Putamen (tissue), 1 donor: ENCODE measurements at regions not wholly inside any gene's neighbourhood (a gene's known extent, or its start where the extent isn't known, plus 50 kb on each side); places are given as distances from the start of the nearest gene placed in this dataset.

Source experiments
- DNase-seq: peaks from one replicate; pipeline ENCODE4 v3.0.0-alpha.2; 2016; ENCODE audit warnings: low spot score

DNA sequence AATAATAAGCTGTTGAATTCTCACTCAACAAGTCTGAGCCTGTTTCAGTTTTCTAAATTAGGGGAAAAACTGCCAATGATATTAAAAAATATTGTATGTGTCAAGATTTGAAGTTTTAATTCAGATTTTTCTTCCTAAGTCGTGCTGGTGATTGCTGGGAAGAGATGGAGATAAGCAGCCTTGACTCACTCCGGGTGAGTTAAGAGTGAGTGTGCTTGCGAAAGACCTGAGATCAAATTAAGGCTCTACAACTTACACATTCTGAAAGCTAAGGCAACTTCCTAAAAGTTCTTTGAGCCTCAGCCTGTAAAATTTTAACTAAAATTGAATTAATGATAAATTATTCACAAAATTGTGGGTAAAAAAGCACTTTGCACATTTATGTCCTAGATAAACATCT lies 1441.2 kb downstream of the PCDH7 start:
- DNase-seq, result no peak

DNA sequence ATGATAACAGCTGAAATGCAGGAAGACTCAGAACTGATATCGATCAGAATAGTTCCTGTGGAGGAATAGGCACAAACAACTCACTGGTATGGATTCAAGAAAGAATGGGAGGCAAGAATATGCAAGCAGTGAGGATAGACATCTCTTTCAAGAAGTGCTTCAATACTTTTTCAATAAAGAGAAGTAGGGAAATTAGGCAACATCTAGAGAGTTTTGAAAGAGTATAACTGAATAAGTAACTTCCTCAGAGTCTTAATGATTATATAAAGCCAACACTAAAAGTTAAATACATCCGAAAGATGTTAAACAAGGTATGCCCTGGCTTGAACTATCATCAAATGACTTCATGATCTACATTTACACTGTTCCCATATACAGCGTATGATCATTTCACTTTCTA lies 1443.0 kb downstream of the PCDH7 start:
- DNase-seq, result no peak

DNA sequence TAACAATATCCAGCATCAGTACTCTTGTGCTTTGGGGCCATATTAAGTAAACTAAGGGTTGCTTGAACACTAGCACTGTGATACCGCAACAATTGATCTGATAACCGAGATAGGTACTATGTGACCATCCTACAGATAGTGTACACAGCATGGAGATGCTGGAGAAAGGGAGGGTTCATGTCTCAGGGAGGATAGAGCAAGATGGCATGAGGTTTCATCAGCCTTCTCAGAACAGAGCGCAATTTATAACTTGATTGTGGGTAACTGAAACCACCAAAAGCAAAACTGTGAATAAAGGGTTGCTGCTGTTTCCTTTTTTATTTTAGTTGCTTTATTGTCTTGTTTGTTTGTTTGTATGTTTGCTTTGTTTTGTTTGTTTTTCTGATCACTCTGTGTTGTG lies 1449.7 kb downstream of the PCDH7 start:
- DNase-seq, result no peak

DNA sequence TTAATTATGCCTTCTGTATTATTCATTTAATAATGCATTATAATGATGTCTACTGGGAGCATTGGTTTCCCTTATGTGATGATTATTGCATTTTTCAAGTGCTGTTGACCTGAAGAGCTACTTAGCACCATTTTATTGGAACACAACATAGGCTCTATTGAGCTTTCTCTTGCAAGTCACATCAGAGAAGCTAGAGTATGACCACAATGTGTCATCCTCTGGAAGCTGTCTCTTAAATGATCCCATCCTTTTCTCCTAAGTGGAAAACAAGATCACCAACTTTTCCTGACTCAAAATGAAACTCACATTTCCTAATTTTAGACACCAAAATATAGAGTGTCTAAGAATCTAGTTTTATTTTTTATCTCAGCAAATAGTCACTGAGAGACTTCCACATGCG lies 1451.9 kb downstream of the PCDH7 start:
- DNase-seq, result no peak

DNA sequence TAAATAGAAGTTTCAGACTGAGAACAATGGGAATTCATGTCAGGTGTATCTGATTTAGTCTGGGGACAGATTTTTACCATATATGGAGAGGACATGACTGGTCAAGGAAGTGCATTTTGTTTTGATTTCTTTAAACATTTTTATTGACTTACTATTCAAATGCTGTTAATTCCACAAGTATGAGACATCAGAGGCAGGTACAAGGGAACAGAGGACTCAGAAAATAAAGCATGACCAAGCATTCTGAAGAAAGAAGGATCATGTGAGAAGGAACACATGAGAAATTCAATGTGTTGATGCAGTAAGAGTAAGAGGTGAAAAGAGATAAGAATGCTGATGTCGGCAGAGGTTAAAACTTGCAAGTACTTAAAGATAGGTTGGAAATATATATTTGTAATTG lies 1452.6 kb downstream of the PCDH7 start:
- DNase-seq, result no peak

DNA sequence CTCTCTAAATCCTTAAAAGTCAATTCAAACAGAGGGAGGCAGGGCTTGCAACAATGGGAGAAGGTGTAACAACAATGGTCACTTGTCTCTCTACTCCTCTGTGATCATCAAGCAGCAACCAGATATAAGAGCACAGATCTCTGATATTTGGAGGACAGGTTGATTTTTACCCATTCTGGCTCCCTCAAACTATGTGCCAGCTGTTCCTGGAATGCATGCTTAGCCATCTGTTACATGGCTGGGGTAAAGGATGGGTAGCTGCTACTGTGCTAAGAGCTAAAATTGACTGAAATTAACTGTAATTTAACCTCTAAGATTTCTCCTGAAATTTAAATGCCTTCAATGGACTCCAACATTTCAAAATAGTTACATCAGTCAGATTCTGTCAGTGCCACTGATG lies 1459.9 kb downstream of the PCDH7 start:
- DNase-seq, result no peak

DNA sequence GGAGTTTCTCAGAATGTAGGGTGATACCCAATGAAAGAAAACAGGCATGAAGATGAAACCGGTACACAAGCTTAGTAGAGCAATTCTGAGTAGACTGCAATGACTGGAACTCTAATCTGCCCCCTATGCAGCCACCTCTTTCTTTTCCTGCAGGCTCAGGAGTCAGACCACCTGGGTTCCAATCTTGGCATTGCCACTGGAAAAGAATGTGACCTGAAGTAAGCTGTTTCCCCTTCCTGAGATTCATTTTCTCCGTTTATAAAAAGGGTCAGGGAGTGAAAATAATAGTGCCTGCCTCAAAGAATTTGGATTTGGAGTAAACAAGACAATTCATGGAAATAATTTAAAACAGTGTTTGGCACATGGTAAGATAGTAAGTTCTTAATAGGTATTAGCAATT lies 1464.0 kb downstream of the PCDH7 start:
- DNase-seq, result no peak

DNA sequence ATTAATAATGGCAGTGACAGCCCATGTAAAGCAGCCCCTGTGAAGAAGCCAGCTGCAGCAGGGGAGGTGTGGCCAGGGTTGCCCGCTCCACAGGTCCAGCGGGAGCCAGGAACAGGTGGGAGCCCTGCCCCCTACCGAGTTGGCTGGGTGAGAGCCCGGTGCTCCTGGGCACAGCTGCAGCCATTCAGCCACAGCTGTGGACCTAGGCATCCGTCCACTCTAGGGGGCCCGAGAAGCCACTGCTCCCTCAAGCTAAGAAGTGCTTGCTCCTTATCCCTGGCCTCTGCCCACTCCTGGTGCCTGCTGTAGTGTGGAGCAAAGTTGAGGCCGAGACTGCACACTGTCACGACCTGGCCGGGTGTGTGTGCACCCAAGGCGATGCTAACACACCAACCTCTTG lies 1469.0 kb downstream of the PCDH7 start:
- DNase-seq, result no peak

DNA sequence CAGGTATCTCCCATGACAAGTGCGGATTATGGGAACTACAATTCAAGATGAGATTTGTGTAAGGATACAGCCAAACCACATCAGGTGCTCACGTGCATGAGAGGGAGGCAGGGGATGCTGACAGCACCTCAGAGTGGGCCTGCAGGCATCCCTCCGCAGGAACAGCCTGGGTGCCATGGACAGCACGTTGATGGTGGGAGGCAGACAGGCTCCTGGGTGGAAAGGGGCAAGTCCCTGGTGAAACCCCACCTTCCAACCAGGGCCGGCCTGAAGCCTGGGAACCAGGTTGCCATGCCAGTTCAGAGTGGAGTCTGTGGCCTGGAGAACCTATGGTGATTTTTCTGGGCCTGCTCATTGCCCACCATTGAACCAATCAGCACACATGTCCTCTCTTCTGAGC lies 1469.6 kb downstream of the PCDH7 start:
- no peak for DNase-seq

DNA sequence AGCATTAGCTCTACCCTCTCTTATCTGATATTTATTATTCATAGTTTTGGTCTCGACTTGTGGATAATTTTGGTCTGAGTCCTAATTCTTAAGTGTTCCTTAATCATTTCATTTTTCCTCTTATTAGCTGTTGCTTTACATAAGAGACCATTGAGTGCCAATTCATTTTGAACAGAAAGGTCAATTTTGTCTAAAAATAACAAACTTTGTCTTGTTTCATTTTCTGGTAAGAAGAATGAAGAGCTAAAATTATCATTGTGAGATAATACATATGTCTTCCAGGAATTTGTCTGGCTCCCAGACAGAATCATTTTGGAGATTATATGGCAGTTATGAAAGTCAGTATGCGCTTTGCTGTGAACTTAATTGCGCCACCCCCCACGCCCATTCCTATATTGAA lies 1471.8 kb downstream of the PCDH7 start:
- DNase-seq, result no peak

DNA sequence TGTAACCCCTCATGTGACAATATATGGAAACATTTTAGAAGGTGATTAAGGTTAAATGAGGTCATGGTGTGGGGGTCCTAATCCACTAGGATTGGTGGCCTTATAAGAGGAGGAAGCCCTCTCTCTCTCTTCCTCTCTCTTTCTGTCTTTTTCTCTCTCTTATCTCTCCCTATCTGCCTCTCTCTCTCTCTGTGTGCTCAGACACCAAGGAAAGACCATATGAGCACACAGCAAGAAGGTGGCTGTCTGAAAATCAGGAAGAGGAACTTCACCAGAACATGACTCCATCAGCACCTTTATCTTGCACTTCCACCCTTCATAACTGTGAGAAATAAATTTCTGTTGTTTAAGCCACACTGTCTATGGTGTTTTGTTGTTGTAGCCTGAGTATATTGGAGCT lies 1472.2 kb downstream of the PCDH7 start:
- DNase-seq, result no peak

DNA sequence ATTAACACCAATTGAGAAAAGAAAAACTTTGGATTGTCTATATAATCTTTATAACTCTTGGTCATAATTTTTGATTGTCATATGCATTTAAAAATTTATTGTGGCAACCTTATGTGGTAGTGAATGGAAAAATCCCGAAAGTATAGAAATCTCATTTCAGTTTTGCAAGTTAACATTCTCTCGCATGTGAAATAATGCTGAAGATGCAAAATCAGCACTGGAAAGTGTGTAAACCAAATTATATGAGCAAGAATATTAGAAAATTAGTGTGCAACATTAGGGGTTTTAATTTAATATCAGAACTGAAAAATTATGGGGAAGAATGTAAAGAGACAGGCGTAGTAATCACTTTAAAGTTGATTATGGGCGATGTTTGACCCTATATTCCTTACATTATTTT lies 1472.8 kb downstream of the PCDH7 start:
- no peak for DNase-seq

DNA sequence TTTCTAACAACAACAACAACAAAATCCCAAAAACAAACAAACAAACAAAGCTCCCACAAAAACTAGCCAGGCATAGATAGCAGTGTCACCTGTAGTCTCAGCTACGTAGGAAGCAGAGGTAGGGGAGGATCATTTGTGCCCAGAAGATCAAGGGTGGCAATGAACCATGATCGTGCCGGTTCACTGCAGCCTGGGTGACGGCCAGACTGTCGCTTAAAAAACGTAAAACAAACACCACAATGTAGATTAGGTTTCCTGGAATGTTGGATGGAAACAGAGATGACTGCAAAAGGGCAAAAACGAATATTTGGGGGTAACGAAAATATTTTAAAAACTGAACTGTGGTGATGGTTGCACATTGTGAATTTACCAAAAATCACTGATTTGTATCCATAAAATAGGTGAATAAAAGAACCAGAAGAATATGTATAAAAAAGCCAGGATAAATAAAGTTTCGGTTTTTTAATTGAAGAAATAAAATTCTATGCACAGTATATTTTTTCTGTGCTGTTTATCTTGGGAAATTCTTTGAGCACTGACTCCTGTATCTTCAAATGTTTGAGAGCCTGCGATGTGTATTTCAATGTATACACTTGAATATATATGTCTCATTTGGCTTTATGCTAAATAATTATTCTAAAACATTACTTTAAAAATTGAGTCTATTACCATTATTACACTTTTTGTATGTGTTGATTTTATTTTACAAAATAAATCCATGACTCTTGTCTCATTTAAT lies 1477.0 kb downstream of the PCDH7 start:
- DNase-seq, result no peak

DNA sequence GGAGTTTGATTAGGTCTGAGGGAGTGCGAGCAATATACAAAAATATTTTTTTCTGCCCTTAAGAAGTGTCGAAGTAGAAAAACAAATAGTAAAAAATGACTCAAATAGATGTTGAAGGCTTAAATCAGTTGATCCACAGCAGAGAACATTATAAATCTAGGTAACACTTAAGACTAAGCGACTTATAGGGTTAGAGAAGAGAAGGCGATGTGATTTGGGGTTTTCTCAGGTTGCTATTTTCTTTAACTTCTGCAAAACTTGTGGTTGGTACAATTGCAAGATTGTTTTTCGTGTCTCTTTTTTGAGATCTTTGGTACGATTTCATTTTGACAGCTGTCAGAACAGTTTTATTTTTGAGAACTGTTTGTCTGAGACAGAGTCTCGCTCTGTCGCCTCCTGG lies 1479.5 kb downstream of the PCDH7 start:
- no peak for DNase-seq

DNA sequence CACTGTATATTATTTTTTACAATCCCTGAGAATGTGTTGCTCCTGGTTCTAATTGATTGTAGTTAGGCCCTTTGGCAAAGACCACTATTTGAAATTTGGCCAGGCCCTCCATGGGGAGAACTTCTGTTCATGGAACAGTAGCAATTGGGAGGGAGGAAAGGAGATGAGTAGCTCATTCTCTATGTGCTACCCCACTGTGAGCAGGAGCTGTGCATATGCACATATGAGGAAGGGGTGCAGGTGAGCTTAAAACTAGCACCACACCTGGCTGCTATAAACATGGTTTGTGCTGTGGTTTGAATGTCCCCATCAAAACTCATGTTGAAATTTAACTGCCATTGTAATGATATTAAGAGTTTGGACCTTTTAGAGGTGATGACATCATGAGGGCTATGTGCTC lies 1483.2 kb downstream of the PCDH7 start:
- DNase-seq, result no peak

DNA sequence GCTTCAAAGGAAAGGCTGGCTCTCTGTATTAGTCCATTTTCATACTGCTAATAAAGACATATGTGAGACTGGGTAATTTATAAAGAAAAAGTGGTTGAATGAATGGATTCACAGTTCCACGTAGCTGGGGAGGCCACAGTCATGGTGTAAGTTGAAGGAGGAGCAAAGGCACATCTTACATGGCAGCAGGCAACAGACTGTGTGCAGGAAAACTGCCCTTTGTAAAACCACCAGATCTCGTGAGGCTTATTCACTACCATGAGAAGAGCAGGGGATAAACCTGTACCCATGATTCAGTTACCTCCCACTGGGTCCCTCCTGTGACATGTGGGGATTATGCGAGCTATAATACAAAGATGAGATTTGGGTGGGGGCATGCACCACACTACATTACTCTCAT lies 1486.6 kb downstream of the PCDH7 start:
- no peak for DNase-seq

DNA sequence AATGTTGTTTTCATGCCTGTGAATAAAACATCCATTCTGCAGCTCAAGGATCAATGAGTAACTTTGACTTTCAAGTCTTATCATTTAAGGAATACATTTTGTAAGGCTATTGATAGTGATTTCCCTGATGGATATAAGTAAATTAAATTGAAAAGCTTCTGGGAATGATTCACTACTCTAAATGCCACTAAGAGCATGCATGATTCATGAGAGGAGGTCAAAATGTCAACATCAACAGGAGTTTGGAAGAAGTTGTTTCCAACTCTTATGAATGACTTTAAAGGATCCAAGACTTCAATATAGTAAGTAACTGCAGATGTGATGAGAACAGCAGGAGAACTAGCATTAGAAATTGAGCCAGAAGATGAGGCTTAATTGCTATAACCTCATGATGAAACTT lies 1487.3 kb downstream of the PCDH7 start:
- DNase-seq, result no peak

DNA sequence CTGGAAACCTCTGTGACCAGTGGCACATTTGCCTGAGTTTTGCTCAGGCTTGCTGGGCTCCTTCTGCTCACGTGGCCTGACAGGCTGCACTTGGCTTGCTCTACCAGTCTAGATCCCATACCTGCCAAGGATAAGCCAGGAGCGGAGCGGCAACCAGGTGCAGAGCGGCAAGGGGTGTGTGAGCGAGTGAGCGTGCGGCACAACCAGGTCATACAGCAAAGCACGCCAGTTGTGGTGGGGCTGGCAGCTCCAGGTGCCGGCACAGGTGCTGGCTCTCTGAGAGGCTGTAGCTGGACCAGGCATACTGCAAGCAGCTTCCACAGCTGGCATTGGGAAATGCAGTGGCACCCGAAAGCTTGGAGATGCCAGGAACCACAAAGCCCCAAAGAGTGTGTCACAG lies 1495.1 kb downstream of the PCDH7 start:
- DNase-seq, result no peak

DNA sequence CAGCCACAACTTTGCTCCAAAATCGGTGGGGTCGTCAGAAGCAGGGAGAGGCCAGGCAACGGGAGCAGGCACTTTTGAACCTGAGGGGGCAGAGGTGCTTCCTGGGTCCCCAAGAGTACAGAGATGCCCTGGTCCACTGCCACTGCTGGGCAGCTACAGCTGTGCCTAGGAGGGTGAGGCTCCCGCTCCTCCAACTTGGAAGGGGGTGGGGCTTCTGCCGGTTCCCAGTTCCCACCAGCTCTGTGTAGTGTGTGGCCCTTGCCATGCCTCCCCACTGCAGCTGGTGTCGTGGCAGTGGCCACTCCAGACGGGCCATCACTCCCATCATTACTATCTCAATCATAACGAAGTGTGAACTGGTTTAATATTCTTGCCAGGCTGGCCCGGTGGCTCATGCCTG lies 1496.3 kb downstream of the PCDH7 start:
- DNase-seq, result no peak

DNA sequence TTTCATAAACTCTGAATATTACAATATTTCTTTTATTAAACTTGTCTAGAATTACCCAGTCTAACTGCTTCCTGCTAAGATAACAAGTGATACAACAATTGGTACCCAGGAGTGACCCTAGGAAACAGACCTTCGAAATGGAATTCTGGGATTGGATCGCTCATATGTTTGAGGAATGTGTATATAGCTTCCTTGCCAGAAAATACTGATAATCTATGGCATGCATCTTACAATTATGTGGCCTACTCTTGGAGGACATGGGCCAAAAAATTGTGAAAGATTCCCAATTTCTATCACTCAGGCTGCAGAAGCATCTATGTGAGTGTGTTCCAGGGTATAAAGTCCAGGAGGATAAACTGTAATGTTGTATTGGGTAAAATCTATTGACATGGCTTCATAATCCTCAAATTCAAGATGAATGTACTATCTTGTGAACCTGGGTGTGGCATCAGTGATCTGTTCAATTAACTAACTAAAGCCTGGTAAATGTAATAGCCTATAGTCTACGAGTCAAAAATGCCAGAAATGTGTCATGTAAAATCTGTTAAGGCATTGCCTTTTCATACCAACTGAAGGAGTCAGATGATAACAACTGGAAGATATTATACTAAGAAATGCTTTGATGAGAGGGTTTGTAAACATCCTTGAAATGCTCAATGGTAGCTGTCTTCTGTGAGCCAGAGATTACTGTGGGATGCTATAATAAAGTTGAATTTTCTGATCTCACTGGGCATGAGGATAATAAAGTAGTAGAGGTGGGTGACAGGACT lies 1499.3 kb downstream of the PCDH7 start:
- no peak for DNase-seq

DNA sequence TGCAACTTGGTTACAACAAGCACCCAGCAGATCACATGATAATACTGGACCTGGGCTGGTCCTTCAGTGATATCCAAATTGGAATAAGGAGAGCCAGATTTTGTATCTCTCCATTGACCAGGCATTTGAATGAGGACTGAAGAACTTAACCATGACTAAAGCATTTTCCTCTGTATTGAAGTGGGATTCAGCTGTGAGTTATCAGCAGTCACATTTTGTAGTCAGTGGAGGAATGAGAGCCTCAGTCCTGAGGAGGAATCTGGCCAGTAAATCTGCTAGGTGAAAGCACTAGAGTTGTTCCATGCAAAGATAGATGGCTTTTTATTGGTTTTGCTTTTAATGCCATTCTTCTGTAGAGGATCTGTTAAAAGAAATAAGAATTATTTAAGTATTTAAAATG lies 1506.0 kb downstream of the PCDH7 start:
- no peak for DNase-seq

DNA sequence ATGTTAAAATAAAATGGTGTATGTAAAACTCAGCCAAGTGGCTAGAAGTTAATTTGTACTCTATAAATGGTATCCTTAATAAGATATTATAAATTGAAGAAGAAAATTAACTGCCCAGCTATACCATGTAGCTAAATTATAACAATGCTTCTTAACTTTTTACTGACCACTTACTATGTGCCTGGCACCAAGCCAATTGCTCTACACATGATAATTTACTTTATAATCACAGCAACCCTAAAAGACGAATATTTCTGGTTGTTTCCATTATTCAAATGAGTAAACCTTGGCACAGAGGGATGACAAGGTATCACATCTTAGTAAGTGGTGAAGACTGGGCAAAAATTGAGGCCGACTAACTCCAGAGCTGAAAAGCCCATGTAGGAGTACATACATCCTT lies 1506.6 kb downstream of the PCDH7 start:
- no peak for DNase-seq

DNA sequence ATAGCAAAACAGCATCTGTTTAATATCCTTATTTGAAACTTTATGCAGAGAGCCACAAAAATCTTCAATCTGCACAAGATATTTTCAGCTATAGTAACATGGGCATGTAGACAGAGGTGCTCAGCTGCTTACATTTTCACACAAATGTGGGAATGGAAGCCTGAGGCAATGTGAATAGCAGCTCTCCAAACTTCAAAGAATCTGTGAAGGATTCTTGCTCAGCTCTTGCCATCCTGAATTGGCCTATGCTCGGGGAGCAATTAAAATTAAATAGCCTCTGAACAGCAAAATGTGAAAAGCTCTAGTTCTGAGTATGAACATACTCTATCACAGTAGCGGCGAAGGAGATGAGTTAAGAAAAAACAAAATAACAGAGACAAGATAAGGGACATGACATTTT lies 1523.8 kb downstream of the PCDH7 start:
- DNase-seq, result no peak

DNA sequence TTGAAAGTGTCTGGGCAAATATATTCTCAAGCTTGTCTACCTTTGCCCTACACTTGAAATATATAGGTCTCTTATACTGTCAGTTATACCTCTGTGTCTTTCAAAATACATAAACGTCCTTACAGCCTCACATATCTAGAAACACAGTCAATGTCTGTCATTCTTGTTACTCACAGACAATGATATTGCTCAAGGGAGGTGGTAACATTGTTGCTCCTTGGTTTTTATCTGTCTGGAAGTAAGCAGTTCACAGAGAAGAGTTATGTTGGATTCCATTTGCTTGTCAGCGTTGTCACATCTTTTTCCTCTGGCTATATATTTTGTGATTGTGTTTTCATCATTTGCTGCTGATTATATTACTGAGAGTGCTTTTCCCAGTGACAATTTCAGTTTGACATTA lies 1528.9 kb downstream of the PCDH7 start:
- DNase-seq, result no peak
